Muscle of leg (tissue), 3 donors: ENCODE measurements at regions not wholly inside any gene's neighbourhood (a gene's known extent, or its start where the extent isn't known, plus 50 kb on each side); places are given as distances from the start of the nearest gene placed in this dataset.

Source experiments
- DNase-seq: peaks from one replicate; pipeline ENCODE4 v3.0.0; 2013
- H3K27ac ChIP-seq: one replicate; pipeline ENCODE4 v1.5.1; 2013; ENCODE audit warnings: mild to moderate bottlenecking, low read length, control low read depth
- H3K27me3 ChIP-seq: one replicate; pipeline ENCODE4 v1.6.1; 2013; ENCODE audit warnings: low read length; ENCODE audit not compliant: control insufficient read depth, insufficient read depth
- H3K36me3 ChIP-seq: one replicate; pipeline ENCODE4 v1.6.1; 2013; ENCODE audit warnings: low read length; ENCODE audit not compliant: control insufficient read depth, insufficient read depth
- H3K4me1 ChIP-seq: one replicate; pipeline ENCODE4 v1.6.1; 2013; ENCODE audit warnings: low read length; ENCODE audit not compliant: control insufficient read depth, insufficient read depth
- H3K4me3 ChIP-seq: one replicate; pipeline ENCODE4 v1.5.1; 2013; ENCODE audit warnings: low read length, control low read depth
- H3K9me3 ChIP-seq: replicated peaks from 2 replicates; pipeline ENCODE4 v1.6.1; 2013; ENCODE audit warnings: low read depth, low read length; ENCODE audit not compliant: control insufficient read depth
- WGBS: methylation state at CpG from one replicate; pipeline ENCODE4 v1.1.5; 2013; ENCODE audit warnings: missing lambda C conversion rate; ENCODE audit not compliant: insufficient coverage; 5-methylcytosine and 5-hydroxymethylcytosine counted together

GRCh38 chr6:113127786-113128419 is 729.2 kb upstream of the MARCKS start:
- H3K36me3 ChIP-seq, result no peaks in the 10 kb centered on the region
- no peak overlapping the region for H3K27ac ChIP-seq
- no peaks in the 10 kb centered on the region for H3K9me3 ChIP-seq
- DNase-seq, result no peak
- no peaks in the 10 kb centered on the region for H3K4me1 ChIP-seq
- no peaks in the 10 kb centered on the region for H3K27me3 ChIP-seq
- 100% methylated on average over 1 of the region's 5 CpGs for WGBS
- no peak overlapping the region for H3K4me3 ChIP-seq

GRCh38 chr6:113128661-113129060 is 728.5 kb upstream of the MARCKS start:
- no CpG with 5 or more reads among the region's 3 CpGs for WGBS
- Histone ChIP-seq H3K4me1 (no peaks in the 10 kb centered on the region), H3K9me3 (no peaks in the 10 kb centered on the region), H3K36me3 (no peaks in the 10 kb centered on the region), H3K27ac (no peak overlapping the region), H3K27me3 (no peaks in the 10 kb centered on the region), H3K4me3 (no peak overlapping the region)
- DNase-seq, result no peak

- WGBS, result 88% methylated on average over 1 of the region's 2 CpGs
- Histone ChIP-seq H3K9me3 (no peaks in the 10 kb centered on the region), H3K27me3 (no peaks in the 10 kb centered on the region), H3K36me3 (no peaks in the 10 kb centered on the region), H3K27ac (no peak overlapping the region), H3K4me3 (no peak overlapping the region), H3K4me1 (no peaks in the 10 kb centered on the region)
- DNase-seq, result no peak
Measured at GRCh38 chr6:113129991-113130390, 727.2 kb upstream of the MARCKS start.

- H3K27me3 ChIP-seq, result no peaks in the 10 kb centered on the region
- DNase-seq, result peak; percentile 97
- no peaks in the 10 kb centered on the region for H3K9me3 ChIP-seq
- peaks cover 3% of the 10 kb centered on the region for H3K4me1 ChIP-seq
- H3K4me3 ChIP-seq, result no peak overlapping the region
- H3K27ac ChIP-seq, result peak overlapping the region; percentile 80
- no CpG with 5 or more reads among the region's 7 CpGs for WGBS
- H3K36me3 ChIP-seq, result no peaks in the 10 kb centered on the region
Measured at GRCh38 chr6:113137426-113137825, 719.7 kb upstream of the MARCKS start.

- DNase-seq, result no peak
- H3K27ac ChIP-seq, result no peak overlapping the region
- no peaks in the 10 kb centered on the region for H3K27me3 ChIP-seq
- WGBS, result 82% methylated on average over 2 of the region's 2 CpGs
- H3K4me1 ChIP-seq, result peaks cover 3% of the 10 kb centered on the region
- no peaks in the 10 kb centered on the region for H3K9me3 ChIP-seq
- no peaks in the 10 kb centered on the region for H3K36me3 ChIP-seq
- H3K4me3 ChIP-seq, result no peak overlapping the region
Measured at GRCh38 chr6:113140721-113141120, 716.4 kb upstream of the MARCKS start.

GRCh38 chr6:113141901-113142300 is 715.2 kb upstream of the MARCKS start:
- Histone ChIP-seq H3K27me3 (no peaks in the 10 kb centered on the region), H3K4me3 (no peak overlapping the region), H3K9me3 (no peaks in the 10 kb centered on the region), H3K27ac (no peak overlapping the region), H3K4me1 (peaks cover 3% of the 10 kb centered on the region), H3K36me3 (no peaks in the 10 kb centered on the region)
- WGBS, result 88% methylated on average over 1 of the region's 2 CpGs
- DNase-seq, result no peak

- H3K27me3 ChIP-seq, result no peaks in the 10 kb centered on the region
- no peaks in the 10 kb centered on the region for H3K36me3 ChIP-seq
- WGBS, result 100% methylated on average over 1 of the region's 5 CpGs
- H3K4me1 ChIP-seq, result no peaks in the 10 kb centered on the region
- no peak for DNase-seq
- H3K27ac ChIP-seq, result no peak overlapping the region
- H3K9me3 ChIP-seq, result no peaks in the 10 kb centered on the region
- no peak overlapping the region for H3K4me3 ChIP-seq
Measured at GRCh38 chr6:113142671-113143174, 714.4 kb upstream of the MARCKS start.

GRCh38 chr6:113143206-113143605 is 713.9 kb upstream of the MARCKS start:
- WGBS, result no CpG with 5 or more reads among the region's 3 CpGs
- H3K4me3 ChIP-seq, result no peak overlapping the region

GRCh38 chr6:113144117-113144516 is 713.0 kb upstream of the MARCKS start:
- 80% methylated on average over 1 of the region's 3 CpGs for WGBS
- no peak for DNase-seq
- Histone ChIP-seq H3K27me3 (no peaks in the 10 kb centered on the region), H3K36me3 (no peaks in the 10 kb centered on the region), H3K4me1 (no peaks in the 10 kb centered on the region), H3K27ac (no peak overlapping the region), H3K9me3 (no peaks in the 10 kb centered on the region), H3K4me3 (no peak overlapping the region)

More at GRCh38 chr6:113143206-113143605, 713.9 kb upstream of the MARCKS start:
- no peak for DNase-seq
- H3K27ac ChIP-seq, result no peak overlapping the region
- no peaks in the 10 kb centered on the region for H3K4me1 ChIP-seq
- H3K36me3 ChIP-seq, result no peaks in the 10 kb centered on the region
- H3K9me3 ChIP-seq, result no peaks in the 10 kb centered on the region
- H3K27me3 ChIP-seq, result no peaks in the 10 kb centered on the region

- WGBS, result no CpG with 5 or more reads among the region's 1 CpG
- no peaks in the 10 kb centered on the region for H3K36me3 ChIP-seq
- H3K4me3 ChIP-seq, result no peak overlapping the region
- DNase-seq, result no peak
- peaks cover 3% of the 10 kb centered on the region for H3K9me3 ChIP-seq
- no peaks in the 10 kb centered on the region for H3K4me1 ChIP-seq
- H3K27ac ChIP-seq, result no peak overlapping the region
- no peaks in the 10 kb centered on the region for H3K27me3 ChIP-seq
Measured at GRCh38 chr6:113146878-113147277, 710.3 kb upstream of the MARCKS start.

- peaks cover 3% of the 10 kb centered on the region for H3K9me3 ChIP-seq
- DNase-seq, result peak; percentile 22
- H3K27me3 ChIP-seq, result no peaks in the 10 kb centered on the region
- no peaks in the 10 kb centered on the region for H3K36me3 ChIP-seq
- no peak overlapping the region for H3K4me3 ChIP-seq
- no peak overlapping the region for H3K27ac ChIP-seq
- H3K4me1 ChIP-seq, result no peaks in the 10 kb centered on the region
- WGBS, result no CpG with 5 or more reads among the region's 2 CpGs
Measured at GRCh38 chr6:113147544-113147943, 709.6 kb upstream of the MARCKS start.
